Neuronal stem cell (in vitro differentiated cells): ENCODE measurements at regions not wholly inside any gene's neighbourhood (a gene's known extent, or its start where the extent isn't known, plus 50 kb on each side); places are given as distances from the start of the nearest gene placed in this dataset.

ENCODE experiments used
- DNase-seq: peaks from one replicate; pipeline ENCODE4 v3.0.0-alpha.2; 2013; ENCODE audit warnings: low spot score
- H2AFZ ChIP-seq: one replicate; pipeline ENCODE4 v1.6.1; 2013; ENCODE audit warnings: mild to moderate bottlenecking, low read length, inconsistent platforms
- H2AK5ac ChIP-seq: 2 replicates; pipeline ENCODE4 v1.6.1; 2013; ENCODE audit warnings: low read depth, mild to moderate bottlenecking, inconsistent platforms, low read length, moderate library complexity, mixed read lengths
- H2BK120ac ChIP-seq: 2 replicates; pipeline ENCODE4 v1.6.1; 2013; ENCODE audit warnings: low read depth, mild to moderate bottlenecking, inconsistent platforms, low read length, moderate library complexity, mixed read lengths
- H2BK12ac ChIP-seq: one replicate; pipeline ENCODE4 v1.6.1; 2013; ENCODE audit warnings: low read length, inconsistent platforms
- H2BK15ac ChIP-seq: 2 replicates; pipeline ENCODE4 v1.6.1; 2013; ENCODE audit warnings: mild to moderate bottlenecking, low read length, inconsistent platforms, mixed read lengths
- H2BK5ac ChIP-seq: one replicate; pipeline ENCODE4 v1.6.1; 2013; ENCODE audit warnings: inconsistent platforms, mild to moderate bottlenecking, low read length, moderate library complexity
- H3K14ac ChIP-seq: one replicate; pipeline ENCODE4 v1.6.1; 2013; ENCODE audit warnings: low read length, inconsistent platforms
- H3K18ac ChIP-seq: 2 replicates; pipeline ENCODE4 v1.6.1; 2013; ENCODE audit warnings: low read length, inconsistent platforms
- H3K23ac ChIP-seq: 2 replicates; pipeline ENCODE4 v1.6.1; 2013; ENCODE audit warnings: low read depth, mild to moderate bottlenecking, mixed read lengths, low read length, inconsistent platforms; ENCODE audit not compliant: poor library complexity
- H3K27ac ChIP-seq: replicated peaks from 3 replicates; pipeline ENCODE4 v1.5.1; 2013; ENCODE audit warnings: low read length, inconsistent platforms
- H3K27me3 ChIP-seq, 3 experiments: 2 replicates each; pipeline ENCODE4 v1.6.1; 2013; ENCODE audit warnings: low read length in 3 of 3, mild to moderate bottlenecking in 2 of 3, inconsistent platforms in 1 of 3, low read depth in 1 of 3, mixed read lengths in 1 of 3, moderate library complexity in 1 of 3; ENCODE audit not compliant: control insufficient read depth in 3 of 3, insufficient read depth in 3 of 3
- H3K36me3 ChIP-seq, 2 donors: replicated peaks in 1 of 2; 2 replicates each; pipeline ENCODE4 v1.6.1; 2013; ENCODE audit warnings: low read length in 2 of 2; ENCODE audit not compliant: control insufficient read depth in 2 of 2, insufficient read depth in 2 of 2
- H3K4ac ChIP-seq: 2 replicates; pipeline ENCODE4 v1.6.1; 2013; ENCODE audit warnings: inconsistent platforms, mild to moderate bottlenecking, low read length, moderate library complexity
- H3K4me1 ChIP-seq, 2 donors: 1 replicate in 1 of 2; 2 replicates in 1 of 2; pipeline ENCODE4 v1.6.1; 2013; ENCODE audit warnings: low read length in 2 of 2, low read depth in 1 of 2; ENCODE audit not compliant: control insufficient read depth in 2 of 2, insufficient read depth in 1 of 2
- H3K4me2 ChIP-seq: one replicate; pipeline ENCODE4 v1.6.1; 2013; ENCODE audit warnings: mild to moderate bottlenecking, low read length, inconsistent platforms; ENCODE audit not compliant: insufficient read depth, poor library complexity, severe bottlenecking
- H3K4me3 ChIP-seq, 2 donors: 2 replicates each; pipeline ENCODE4 v1.5.1; 2013; ENCODE audit warnings: low read length in 2 of 2, mild to moderate bottlenecking in 2 of 2, inconsistent platforms in 1 of 2, moderate library complexity in 1 of 2
- H3K79me1 ChIP-seq: one replicate; pipeline ENCODE4 v1.6.1; 2013; ENCODE audit warnings: low read depth, mild to moderate bottlenecking, inconsistent platforms, low read length, moderate library complexity
- H3K9ac ChIP-seq: one replicate; pipeline ENCODE4 v1.6.1; 2013; ENCODE audit warnings: mild to moderate bottlenecking, low read depth, low read length, inconsistent platforms; ENCODE audit not compliant: poor library complexity
- H3K9me3 ChIP-seq, 2 donors: replicated peaks in 1 of 2; 2 replicates each; pipeline versions ENCODE3 to v1.6.1; 2013; ENCODE audit warnings: low read length in 2 of 2, mild to moderate bottlenecking in 2 of 2, inconsistent platforms in 1 of 2, low read depth in 1 of 2, mixed read lengths in 1 of 2, moderate library complexity in 1 of 2; ENCODE audit not compliant: control insufficient read depth in 2 of 2, insufficient read depth in 1 of 2
- H4K8ac ChIP-seq: one replicate; pipeline ENCODE4 v1.6.1; 2013; ENCODE audit warnings: low read depth, mild to moderate bottlenecking, inconsistent platforms, low read length, moderate library complexity
- H4K91ac ChIP-seq: one replicate; pipeline ENCODE4 v1.6.1; 2013; ENCODE audit warnings: low read length, low read depth, mild to moderate bottlenecking, inconsistent platforms; ENCODE audit not compliant: poor library complexity
- WGBS, 2 donors: extraction: QIAGEN DNeasy Blood & Tissue Kit; methylation state at CpG; one replicate each; pipeline ENCODE4 v1.1.7; 2013; ENCODE audit warnings: missing lambda C conversion rate in 2 of 2, mixed read lengths in 1 of 2; ENCODE audit not compliant: insufficient read length in 2 of 2, insufficient replicate concordance in 1 of 2; ENCODE audit errors: extremely low coverage in 2 of 2; 5-methylcytosine and 5-hydroxymethylcytosine counted together

- Histone ChIP-seq H3K36me3 (no peaks in the 10 kb centered on the region), H2BK15ac (no peak overlapping the region), H3K27me3 (no peaks in the 10 kb centered on the region), H4K8ac (no peak overlapping the region), H2BK5ac (no peak overlapping the region), H3K23ac (no peak overlapping the region), H3K79me1 (no peaks in the 10 kb centered on the region), H4K91ac (no peak overlapping the region), H2BK12ac (no peak overlapping the region), H3K14ac (no peak overlapping the region), H3K4me1 (no peaks in the 10 kb centered on the region), H3K4me2 (no peak overlapping the region), H2BK120ac (no peak overlapping the region), H2AK5ac (no peak overlapping the region), H3K9me3 (peaks cover 3 to 5% of the 10 kb centered on the region in 2 donors), H3K18ac (no peak overlapping the region), H3K4me3 (no peak overlapping the region), H3K27ac (no peak overlapping the region), H2AFZ (no peak overlapping the region), H3K9ac (no peak overlapping the region), H3K4ac (no peak overlapping the region)
- DNase-seq = no peak
- no CpG with 5 or more reads among the region's 2 CpGs for WGBS, 2 donors
These were observed 357.0 kb downstream of the PCNX1 start for GRCh38 chr14:71264260-71264659.

GRCh38 chr14:71267007-71267513 is 359.8 kb downstream of the PCNX1 start:
- no peak overlapping the region for H2BK15ac ChIP-seq
- DNase-seq = no peak
- H3K4me3 ChIP-seq = no peak overlapping the region

DNA sequence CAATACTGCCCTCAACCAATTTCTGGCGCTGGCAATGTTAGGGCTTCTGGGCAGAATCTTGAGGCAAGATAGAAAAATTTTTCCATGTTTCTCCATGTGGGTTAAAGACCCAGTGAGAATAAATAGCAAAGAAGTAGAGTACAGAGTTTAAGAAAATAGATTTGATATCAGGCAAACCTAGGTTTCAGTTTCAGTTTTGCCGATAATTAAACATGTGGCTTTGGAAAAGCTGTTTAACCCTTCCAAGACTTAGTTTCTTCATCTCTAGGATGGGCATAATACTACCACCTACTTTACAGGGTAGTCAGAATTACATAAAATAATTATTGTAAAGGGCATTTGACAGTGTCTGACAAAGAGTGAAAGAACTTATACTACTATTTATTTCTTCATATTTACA is 360.4 kb downstream of the PCNX1 start:
- no peak overlapping the region for H3K9ac ChIP-seq

More at GRCh38 chr14:71267007-71267513, 359.8 kb downstream of the PCNX1 start:
- Histone ChIP-seq H3K4ac (no peak overlapping the region), H2BK5ac (no peak overlapping the region), H2AFZ (no peak overlapping the region), H3K9ac (no peak overlapping the region), H4K8ac (no peak overlapping the region), H2BK120ac (no peak overlapping the region), H3K18ac (no peak overlapping the region), H3K9me3 (peaks cover 2 to 3% of the 10 kb centered on the region in 2 donors), H3K14ac (no peak overlapping the region), H3K27ac (no peak overlapping the region), H3K27me3 (no peaks in the 10 kb centered on the region), H3K23ac (no peak overlapping the region), H4K91ac (no peak overlapping the region), H3K36me3 (no peaks in the 10 kb centered on the region), H3K4me1 (no peaks in the 10 kb centered on the region), H3K79me1 (no peaks in the 10 kb centered on the region), H3K4me2 (no peak overlapping the region), H2AK5ac (no peak overlapping the region), H2BK12ac (no peak overlapping the region)
- no CpG with 5 or more reads among the region's 5 CpGs for whole genome bisulfite sequencing, 2 donors

GRCh38 chr14:71270111-71270510 is 362.9 kb downstream of the PCNX1 start:
- no peak overlapping the region for H3K9ac ChIP-seq
- H2BK5ac ChIP-seq = no peak overlapping the region
- no peak overlapping the region for H3K18ac ChIP-seq
- peaks cover 0 to 10% (median 0%) of the 10 kb centered on the region in 3 experiments for H3K27me3 ChIP-seq
- H2BK15ac ChIP-seq = no peak overlapping the region
- no peak overlapping the region for H3K4ac ChIP-seq
- no peak overlapping the region for H2AK5ac ChIP-seq
- no peak overlapping the region for H2AFZ ChIP-seq
- no peak overlapping the region for H4K91ac ChIP-seq
- no peak overlapping the region for H3K27ac ChIP-seq
- no peak overlapping the region for H3K4me3 ChIP-seq
- H3K9me3 ChIP-seq = peaks cover 2 to 3% of the 10 kb centered on the region in 2 donors
- no peak overlapping the region for H3K14ac ChIP-seq
- H3K79me1 ChIP-seq = no peaks in the 10 kb centered on the region
- H3K36me3 ChIP-seq = no peaks in the 10 kb centered on the region
- no peak overlapping the region for H2BK120ac ChIP-seq
- H3K4me2 ChIP-seq = no peak overlapping the region
- H3K4me1 ChIP-seq = no peaks in the 10 kb centered on the region
- H4K8ac ChIP-seq = no peak overlapping the region
- DNase-seq = no peak
- WGBS, 2 donors = no CpG with 5 or more reads among the region's 1 CpG
- no peak overlapping the region for H3K23ac ChIP-seq
- no peak overlapping the region for H2BK12ac ChIP-seq

More for the DNA sequence above, 360.4 kb downstream of the PCNX1 start:
- Histone ChIP-seq H2AFZ (no peak overlapping the region), H3K4me1 (no peaks in the 10 kb centered on the region), H2BK15ac (no peak overlapping the region), H4K91ac (no peak overlapping the region), H3K4me3 (no peak overlapping the region), H3K4me2 (no peak overlapping the region), H3K23ac (no peak overlapping the region), H3K79me1 (no peaks in the 10 kb centered on the region), H2BK12ac (no peak overlapping the region), H3K27me3 (no peaks in the 10 kb centered on the region), H3K36me3 (no peaks in the 10 kb centered on the region), H4K8ac (no peak overlapping the region), H3K27ac (no peak overlapping the region), H2BK5ac (no peak overlapping the region), H2AK5ac (no peak overlapping the region), H2BK120ac (no peak overlapping the region), H3K14ac (no peak overlapping the region), H3K9me3 (peaks cover 2 to 3% of the 10 kb centered on the region in 2 donors), H3K18ac (no peak overlapping the region), H3K4ac (no peak overlapping the region)
- no peak for DNase-seq
- no CpG with 5 or more reads among the region's 2 CpGs for WGBS, 2 donors
